Testis (tissue), 2 donors: ENCODE measurements at regions not wholly inside any gene's neighbourhood (a gene's known extent, or its start where the extent isn't known, plus 50 kb on each side); places are given as distances from the start of the nearest gene placed in this dataset.

Source experiments
- POLR2A ChIP-seq: fragments of 450-650 bp; IDR thresholded peaks from one replicate; pipeline ENCODE4 v1.6.1; 2017; ENCODE audit warnings: antibody characterized with exemption, mild to moderate bottlenecking, moderate library complexity
- TF ChIP-seq, protein P1 (sequence below), 3 experiments: fragments of 450-650 bp in 2 of 3; fragments of 200-600 bp in 1 of 3; sonication (generic) in 1 of 3; IDR thresholded peaks; one replicate each; pipeline ENCODE4 v1.5.1; 2016 to 2019; ENCODE audit warnings: antibody characterized with exemption in 3 of 3, mild to moderate bottlenecking in 2 of 3, moderate library complexity in 1 of 3

DNA sequence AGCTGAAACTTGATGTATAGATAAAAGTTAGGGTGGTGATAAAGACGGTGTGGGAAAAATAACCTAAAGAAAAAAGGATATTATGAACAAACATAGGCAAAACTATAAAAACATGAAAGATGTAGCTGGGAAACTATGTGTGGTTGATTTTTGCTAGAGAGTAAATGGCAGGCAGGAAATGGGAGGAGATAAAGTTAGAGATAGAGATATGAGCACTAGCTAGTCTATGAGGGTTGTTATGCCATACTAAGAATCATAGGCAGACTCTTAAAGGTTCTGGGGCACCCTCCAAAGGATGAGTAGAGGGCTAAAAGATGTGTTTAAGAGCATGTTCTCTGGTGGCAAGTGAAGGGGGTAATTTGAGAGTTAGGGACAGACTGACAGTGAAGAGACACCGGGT, 1109.2 kb downstream of the GATA3 start:
- TF ChIP-seq POLR2A = no peak
- TF ChIP-seq, protein P1, sequence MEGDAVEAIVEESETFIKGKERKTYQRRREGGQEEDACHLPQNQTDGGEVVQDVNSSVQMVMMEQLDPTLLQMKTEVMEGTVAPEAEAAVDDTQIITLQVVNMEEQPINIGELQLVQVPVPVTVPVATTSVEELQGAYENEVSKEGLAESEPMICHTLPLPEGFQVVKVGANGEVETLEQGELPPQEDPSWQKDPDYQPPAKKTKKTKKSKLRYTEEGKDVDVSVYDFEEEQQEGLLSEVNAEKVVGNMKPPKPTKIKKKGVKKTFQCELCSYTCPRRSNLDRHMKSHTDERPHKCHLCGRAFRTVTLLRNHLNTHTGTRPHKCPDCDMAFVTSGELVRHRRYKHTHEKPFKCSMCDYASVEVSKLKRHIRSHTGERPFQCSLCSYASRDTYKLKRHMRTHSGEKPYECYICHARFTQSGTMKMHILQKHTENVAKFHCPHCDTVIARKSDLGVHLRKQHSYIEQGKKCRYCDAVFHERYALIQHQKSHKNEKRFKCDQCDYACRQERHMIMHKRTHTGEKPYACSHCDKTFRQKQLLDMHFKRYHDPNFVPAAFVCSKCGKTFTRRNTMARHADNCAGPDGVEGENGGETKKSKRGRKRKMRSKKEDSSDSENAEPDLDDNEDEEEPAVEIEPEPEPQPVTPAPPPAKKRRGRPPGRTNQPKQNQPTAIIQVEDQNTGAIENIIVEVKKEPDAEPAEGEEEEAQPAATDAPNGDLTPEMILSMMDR (IDR thresholded peaks at IDR 0.05) = no peak
